ENCODE measurements at regions not wholly inside any gene's neighbourhood (a gene's known extent, or its start where the extent isn't known, plus 50 kb on each side); places are given as distances from the start of the nearest gene placed in this dataset.

- intact Hi-C loops (cut with DNase I): no loop called here
- peak overlapping the region; percentile 22 for H3K4me3 ChIP-seq
- peak overlapping the region; percentile 84 for H3K27ac ChIP-seq
- ATAC-seq: peak; percentile 73 to 90
- no peaks in the 10 kb centered on the region for H3K9me3 ChIP-seq
- no peak for TF ChIP-seq CTCF (IDR thresholded peaks at IDR 0.05)
- no peaks in the 10 kb centered on the region for H3K27me3 ChIP-seq (ENCODE audit: low read depth)
- H3K4me1 ChIP-seq: peaks cover 65% of the 10 kb centered on the region
- H3K36me3 ChIP-seq: no peaks in the 10 kb centered on the region
- no peak for DNase-seq
Observed at GRCh38 chr14:49972823-49973222, 79.9 kb downstream of the ARF6 start.

GRCh38 chr14:49975276-49975675 lies 82.4 kb downstream of the ARF6 start:
- no peak overlapping the region for H3K4me3 ChIP-seq
- TF ChIP-seq CTCF (IDR thresholded peaks at IDR 0.05): no peak
- H3K4me1 ChIP-seq: peaks cover 61% of the 10 kb centered on the region
- H3K9me3 ChIP-seq: no peaks in the 10 kb centered on the region
- ATAC-seq (no peak), DNase-seq (no peak)
- H3K27ac ChIP-seq: peak overlapping the region; percentile 4
- intact Hi-C loops (cut with DNase I): no loop called here
- H3K27me3 ChIP-seq (ENCODE audit: low read depth): no peaks in the 10 kb centered on the region
- no peaks in the 10 kb centered on the region for H3K36me3 ChIP-seq

- H3K27me3 ChIP-seq (ENCODE audit: low read depth): no peaks in the 10 kb centered on the region
- H3K4me1 ChIP-seq: peaks cover 55% of the 10 kb centered on the region
- H3K4me3 ChIP-seq: no peak overlapping the region
- TF ChIP-seq CTCF (IDR thresholded peaks at IDR 0.05): no peak
- H3K36me3 ChIP-seq: no peaks in the 10 kb centered on the region
- no peaks in the 10 kb centered on the region for H3K9me3 ChIP-seq
- DNase-seq: no peak
- ATAC-seq: no peak
- intact Hi-C loops (cut with DNase I): no loop called here
- H3K27ac ChIP-seq: no peak overlapping the region
Observed at GRCh38 chr14:49975799-49976198, 82.9 kb downstream of the ARF6 start.

GRCh38 chr14:49977126-49977841 lies 84.4 kb downstream of the ARF6 start:
- peak overlapping the region; percentile 56 for H3K27ac ChIP-seq
- no peaks in the 10 kb centered on the region for H3K36me3 ChIP-seq
- no peak overlapping the region for H3K4me3 ChIP-seq
- no peaks in the 10 kb centered on the region for H3K27me3 ChIP-seq (ENCODE audit: low read depth)
- DNase-seq (no peak), ATAC-seq (peak in 1 of 2 donors; percentile 24)
- intact Hi-C loops (cut with DNase I): no loop called here
- H3K9me3 ChIP-seq: no peaks in the 10 kb centered on the region
- TF ChIP-seq CTCF (IDR thresholded peaks at IDR 0.05): no peak
- peaks cover 45% of the 10 kb centered on the region for H3K4me1 ChIP-seq

- H3K4me3 ChIP-seq: no peak overlapping the region
- peaks cover 35% of the 10 kb centered on the region for H3K4me1 ChIP-seq
- no peak for DNase-seq
- no peak for TF ChIP-seq CTCF (IDR thresholded peaks at IDR 0.05)
- no peaks in the 10 kb centered on the region for H3K9me3 ChIP-seq
- ATAC-seq: no peak
- no peaks in the 10 kb centered on the region for H3K36me3 ChIP-seq
- H3K27ac ChIP-seq: no peak overlapping the region
- no peaks in the 10 kb centered on the region for H3K27me3 ChIP-seq (ENCODE audit: low read depth)
- intact Hi-C loops (cut with DNase I): no loop called here
Observed at GRCh38 chr14:49980027-49980426, 87.1 kb downstream of the ARF6 start.

Data from lower lobe of right lung (tissue), 2 donors.